ENCODE measurements at regions not wholly inside any gene's neighbourhood (a gene's known extent, or its start where the extent isn't known, plus 50 kb on each side); places are given as distances from the start of the nearest gene placed in this dataset.

- DNase-seq (ENCODE audit: insufficient read length, low spot score) (no peak), FAIRE-seq (no peak)
Measured at GRCh38 chr1:39133340-39133684, 71.2 kb upstream of the MACF1 start.

GRCh38 chr1:39134768-39135333 lies 69.6 kb upstream of the MACF1 start:
- FAIRE-seq (peak; percentile 52), DNase-seq (ENCODE audit: insufficient read length, low spot score) (no peak)

- DNase-seq (ENCODE audit: insufficient read length, low spot score) (no peak), FAIRE-seq (no peak)
Measured at GRCh38 chr1:39136638-39137037, 67.9 kb upstream of the MACF1 start.

- FAIRE-seq (no peak), DNase-seq (ENCODE audit: insufficient read length, low spot score) (no peak)
Measured at GRCh38 chr1:39139723-39140360, 64.7 kb upstream of the MACF1 start.

GRCh38 chr1:39141925-39142324 lies 62.6 kb upstream of the MACF1 start:
- FAIRE-seq (no peak), DNase-seq (ENCODE audit: insufficient read length, low spot score) (no peak)

GRCh38 chr1:39142401-39143060 lies 62.0 kb upstream of the MACF1 start:
- DNase-seq (ENCODE audit: insufficient read length, low spot score) (no peak), FAIRE-seq (no peak)

GRCh38 chr1:39144924-39145323 lies 59.6 kb upstream of the MACF1 start:
- no peak for FAIRE-seq
- DNase-seq (ENCODE audit: insufficient read length, low spot score), result no peak

GRCh38 chr1:39145331-39145965 lies 59.0 kb upstream of the MACF1 start:
- FAIRE-seq (no peak), DNase-seq (ENCODE audit: insufficient read length, low spot score) (no peak)

- DNase-seq (ENCODE audit: insufficient read length, low spot score) (no peak), FAIRE-seq (no peak)
Measured at GRCh38 chr1:39146681-39147080, 57.8 kb upstream of the MACF1 start.

GRCh38 chr1:39147099-39148025 lies 57.1 kb upstream of the MACF1 start:
- DNase-seq (ENCODE audit: insufficient read length, low spot score) (no peak), FAIRE-seq (no peak)

- no peak for DNase-seq (ENCODE audit: insufficient read length, low spot score)
- no peak for FAIRE-seq
Measured at GRCh38 chr1:39148942-39149341, 55.6 kb upstream of the MACF1 start.

GRCh38 chr1:39149509-39149908 lies 55.0 kb upstream of the MACF1 start:
- FAIRE-seq (no peak), DNase-seq (ENCODE audit: insufficient read length, low spot score) (no peak)

- FAIRE-seq (no peak), DNase-seq (ENCODE audit: insufficient read length, low spot score) (no peak)
Measured at GRCh38 chr1:39150779-39151178, 53.7 kb upstream of the MACF1 start.

GRCh38 chr1:39151267-39151666 lies 53.2 kb upstream of the MACF1 start:
- no peak for FAIRE-seq

GRCh38 chr1:39152923-39153322 lies 51.6 kb upstream of the MACF1 start:
- DNase-seq (ENCODE audit: insufficient read length, low spot score), result no peak
- FAIRE-seq, result no peak

More at GRCh38 chr1:39151267-39151666, 53.2 kb upstream of the MACF1 start:
- DNase-seq (ENCODE audit: insufficient read length, low spot score), result no peak

GRCh38 chr1:39153684-39154083 lies 50.8 kb upstream of the MACF1 start:
- no peak for FAIRE-seq
- DNase-seq (ENCODE audit: insufficient read length, low spot score), result no peak

- DNase-seq (ENCODE audit: insufficient read length, low spot score), result no peak
- no peak for FAIRE-seq
Measured at GRCh38 chr1:39154553-39155421, 49.7 kb upstream of the MACF1 start.

All from GM19239 (cell line).